ENCODE measurements at regions not wholly inside any gene's neighbourhood (a gene's known extent, or its start where the extent isn't known, plus 50 kb on each side); places are given as distances from the start of the nearest gene placed in this dataset.

GRCh38 chr6:33862536-33862935 lies 58.7 kb upstream of the MLN start:
- DNase-seq: no peak

GRCh38 chr6:33861722-33862121 lies 57.9 kb upstream of the MLN start:
- no peak for DNase-seq

GRCh38 chr6:33860706-33861474 lies 57.1 kb upstream of the MLN start:
- DNase-seq: peak; percentile 40

GRCh38 chr6:33860006-33860405 lies 56.2 kb upstream of the MLN start:
- no peak for DNase-seq

GRCh38 chr6:33858804-33859505 lies 55.2 kb upstream of the MLN start:
- DNase-seq: no peak

DNA sequence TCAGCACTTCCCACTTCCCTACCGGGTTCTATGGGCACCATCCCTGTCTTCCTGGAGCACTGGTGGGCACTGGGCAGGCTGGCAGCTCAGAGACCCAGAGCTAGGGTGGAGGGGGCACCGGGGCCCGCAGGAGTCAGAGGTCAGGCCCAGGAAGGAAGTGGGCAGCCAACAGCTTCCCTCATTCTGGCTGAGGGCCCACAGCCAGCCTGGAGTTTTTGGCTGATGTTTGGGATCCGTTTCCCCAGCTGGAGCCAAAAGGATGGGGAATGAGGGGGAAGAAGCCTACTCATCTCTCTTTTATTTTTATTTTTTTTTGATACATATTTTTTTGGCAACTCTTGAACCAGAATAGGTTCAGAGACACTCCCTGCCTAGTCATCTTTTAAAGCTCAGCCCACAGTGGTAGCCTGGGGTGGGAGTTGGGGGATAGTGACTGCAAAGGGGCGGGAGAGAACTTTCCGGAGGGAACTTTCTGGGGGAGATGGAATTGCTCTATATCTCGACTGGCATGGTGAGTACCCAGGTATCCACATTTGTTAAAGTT lies 54.2 kb upstream of the MLN start:
- no peak for DNase-seq

DNA sequence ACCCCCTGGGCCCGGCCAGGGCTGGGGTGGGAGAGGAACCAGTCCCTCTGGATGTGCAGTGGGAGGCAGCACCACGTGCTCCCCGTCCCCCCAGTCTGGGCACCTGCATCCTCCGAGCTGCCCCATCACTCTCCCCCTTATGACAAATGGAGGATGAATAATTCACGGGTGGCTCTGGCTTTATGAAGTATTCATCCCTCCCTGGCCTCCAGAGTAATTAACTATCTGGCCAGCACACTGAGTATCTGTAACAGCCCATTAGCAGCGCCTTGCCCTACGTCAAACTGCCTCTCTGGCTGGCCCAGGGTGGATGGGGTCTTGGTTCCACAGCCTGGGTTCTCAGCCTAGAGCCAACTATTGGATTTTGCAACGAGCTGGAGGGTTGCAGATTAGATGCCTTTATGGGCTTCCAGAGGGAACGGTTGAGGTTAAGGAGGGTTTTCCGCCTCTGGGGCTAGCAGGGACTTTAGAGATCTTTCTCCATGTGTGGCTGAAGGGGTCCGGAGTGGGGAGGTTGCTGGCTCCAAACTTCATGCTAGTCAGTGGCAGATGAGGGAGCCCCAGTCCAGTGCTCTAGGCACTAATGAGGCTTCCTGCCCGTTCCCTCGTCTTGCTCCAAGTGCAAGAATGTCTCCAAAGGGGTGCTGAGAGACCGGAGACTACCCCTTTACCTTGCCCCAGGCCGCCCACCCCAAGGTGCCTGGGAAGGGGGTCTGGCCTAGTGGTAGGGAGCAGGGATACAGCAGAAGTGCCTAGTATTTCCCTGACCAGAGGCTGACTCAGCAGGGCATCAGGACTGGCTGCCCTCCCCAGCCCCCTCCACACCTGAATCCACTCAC lies 53.5 kb upstream of the MLN start:
- DNase-seq: no peak

- peak; percentile 79 for DNase-seq
Observed at GRCh38 chr6:33856655-33857054, 52.9 kb upstream of the MLN start.

GRCh38 chr6:33856031-33856590 lies 52.3 kb upstream of the MLN start:
- DNase-seq: no peak

GRCh38 chr6:33854572-33855030 lies 50.8 kb upstream of the MLN start:
- DNase-seq: no peak

DNA sequence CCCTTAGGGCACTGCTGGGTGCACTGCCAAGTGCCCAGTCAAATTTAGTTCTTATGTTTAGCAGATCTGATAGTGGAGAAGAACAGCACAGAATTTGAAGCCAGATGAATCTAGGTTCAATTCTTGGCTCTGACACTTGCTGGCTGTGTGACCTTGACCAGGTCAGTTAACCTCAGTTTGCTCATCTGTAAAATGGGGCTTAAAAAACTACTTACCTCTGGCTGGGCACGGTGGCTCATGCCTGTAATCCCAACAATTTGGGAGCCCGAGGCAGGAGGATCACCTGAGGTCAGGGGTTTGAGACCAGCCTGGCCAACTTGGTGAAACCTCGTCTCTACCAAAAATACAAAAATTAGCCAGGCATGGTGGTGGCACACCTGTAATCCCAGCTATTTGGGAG lies 49.9 kb upstream of the MLN start:
- DNase-seq: no peak

Data from CD4-positive, alpha-beta T cell treated with Interleukin-10 for 1 hour (primary cell).